MCF 10A (cell line): ENCODE measurements at regions not wholly inside any gene's neighbourhood (a gene's known extent, or its start where the extent isn't known, plus 50 kb on each side); places are given as distances from the start of the nearest gene placed in this dataset.

Source experiments
- BruUV-seq: library from RNA; stranded (reverse); fragments of 400-500 nt; replicated peaks from 2 replicates; lab custom pipeline; 2021; lab: Mats Ljungman, UMichigan
- CTCF ChIA-PET: fragments of 300-600 bp; sonication (Branson Sonifier 250); formaldehyde crosslinking; extraction: SDS; loops from one replicate; lab custom pipeline; 2021; ENCODE audit warnings: antibody characterized with exemption, inconsistent platforms; lab: Yijun Ruan, JAX
- POLR2A ChIA-PET: fragments of 300-600, 350-650 bp; sonication (Branson Sonifier 250); formaldehyde crosslinking; extraction: SDS; loops from one replicate; lab custom pipeline; 2020; ENCODE audit warnings: antibody characterized with exemption, inconsistent platforms; lab: Yijun Ruan, JAX
- DNase-seq: peaks from one replicate; pipeline ENCODE4 v3.0.0-alpha.2; 2018; ENCODE audit not compliant: unreplicated experiment
- H3K27ac Mint-ChIP-seq: one replicate; pipeline ENCODE4 v1.8.0; 2022; ENCODE audit warnings: mild to moderate bottlenecking, low read depth, mixed read lengths; ENCODE audit not compliant: unreplicated experiment
- H3K27me3 Mint-ChIP-seq: one replicate; pipeline ENCODE4 v1.8.0; 2022; ENCODE audit warnings: mixed read lengths; ENCODE audit not compliant: insufficient read depth, unreplicated experiment
- H3K36me3 Mint-ChIP-seq: one replicate; pipeline ENCODE4 v1.8.0; 2022; ENCODE audit warnings: mild to moderate bottlenecking, moderate library complexity, mixed read lengths; ENCODE audit not compliant: insufficient read depth, unreplicated experiment
- H3K4me1 Mint-ChIP-seq: one replicate; pipeline ENCODE4 v1.8.0; 2022; ENCODE audit warnings: mixed read lengths; ENCODE audit not compliant: insufficient read depth, unreplicated experiment
- H3K4me3 Mint-ChIP-seq: one replicate; pipeline ENCODE4 v1.8.0; 2022; ENCODE audit warnings: mild to moderate bottlenecking, moderate library complexity, mixed read lengths; ENCODE audit not compliant: unreplicated experiment
- H3K9me3 Mint-ChIP-seq: one replicate; pipeline ENCODE4 v1.8.0; 2022; ENCODE audit warnings: mixed read lengths; ENCODE audit not compliant: unreplicated experiment
- intact Hi-C: fragments of 100-400 bp; cut with micrococcal nuclease; formaldehyde crosslinking; loops from 2 replicates; pipeline ENCODE4 v1.14.1; 2022
- TF ChIP-seq, protein P1 (sequence below): fragments of 200-600 bp; IDR thresholded peaks from one replicate; pipeline ENCODE4 v1.8.0; 2022; ENCODE audit warnings: antibody characterized with exemption, mild to moderate bottlenecking; ENCODE audit not compliant: unreplicated experiment

DNA sequence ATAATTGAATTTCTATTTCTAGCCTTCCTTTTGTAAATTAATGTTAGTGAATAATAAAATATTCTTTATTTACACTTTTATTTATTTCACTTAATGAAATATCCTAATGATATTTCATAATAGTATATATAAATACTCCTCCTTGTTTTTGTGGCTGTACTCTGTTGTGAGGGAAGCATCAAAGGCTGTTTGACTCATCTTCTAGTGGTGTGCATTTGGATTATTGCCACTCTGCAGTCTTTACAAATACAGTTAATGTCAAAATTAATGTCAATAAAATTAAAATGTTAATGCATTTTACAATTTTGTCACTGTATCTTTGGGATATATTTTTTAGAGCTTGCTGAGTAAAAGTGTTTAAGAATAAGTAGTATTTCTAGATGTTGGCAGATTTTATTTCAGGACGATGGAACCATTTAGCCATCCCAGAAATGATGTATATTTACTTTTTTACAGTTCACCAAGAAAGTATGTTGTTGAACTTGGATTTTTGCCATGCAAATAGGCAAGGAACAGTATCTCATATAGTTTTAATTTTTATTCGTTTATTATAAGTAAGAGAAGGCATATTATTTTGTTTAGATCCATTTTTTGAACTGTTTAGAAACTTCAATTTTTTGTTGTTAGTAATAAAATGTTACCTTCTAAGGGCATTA lies 281.2 kb upstream of the SLITRK6 start:
- BruUV-seq, result no TSS peak
- peaks cover 7% of the 10 kb centered on the region for H3K36me3 Mint-ChIP-seq
- no peaks in the 10 kb centered on the region for H3K27me3 Mint-ChIP-seq
- intact Hi-C loops, result loop anchor here (10.0 kb wide), 1 partner anchor 794 kb away; no protein-coding TSS in a partner anchor
- TF ChIP-seq, protein P1, sequence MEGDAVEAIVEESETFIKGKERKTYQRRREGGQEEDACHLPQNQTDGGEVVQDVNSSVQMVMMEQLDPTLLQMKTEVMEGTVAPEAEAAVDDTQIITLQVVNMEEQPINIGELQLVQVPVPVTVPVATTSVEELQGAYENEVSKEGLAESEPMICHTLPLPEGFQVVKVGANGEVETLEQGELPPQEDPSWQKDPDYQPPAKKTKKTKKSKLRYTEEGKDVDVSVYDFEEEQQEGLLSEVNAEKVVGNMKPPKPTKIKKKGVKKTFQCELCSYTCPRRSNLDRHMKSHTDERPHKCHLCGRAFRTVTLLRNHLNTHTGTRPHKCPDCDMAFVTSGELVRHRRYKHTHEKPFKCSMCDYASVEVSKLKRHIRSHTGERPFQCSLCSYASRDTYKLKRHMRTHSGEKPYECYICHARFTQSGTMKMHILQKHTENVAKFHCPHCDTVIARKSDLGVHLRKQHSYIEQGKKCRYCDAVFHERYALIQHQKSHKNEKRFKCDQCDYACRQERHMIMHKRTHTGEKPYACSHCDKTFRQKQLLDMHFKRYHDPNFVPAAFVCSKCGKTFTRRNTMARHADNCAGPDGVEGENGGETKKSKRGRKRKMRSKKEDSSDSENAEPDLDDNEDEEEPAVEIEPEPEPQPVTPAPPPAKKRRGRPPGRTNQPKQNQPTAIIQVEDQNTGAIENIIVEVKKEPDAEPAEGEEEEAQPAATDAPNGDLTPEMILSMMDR, result no peak
- CTCF ChIA-PET, result no interaction called here
- H3K4me3 Mint-ChIP-seq, result no peak overlapping the region
- H3K27ac Mint-ChIP-seq, result no peak overlapping the region
- peak; percentile 55 for DNase-seq
- H3K9me3 Mint-ChIP-seq, result no peaks in the 10 kb centered on the region
- peaks cover 6% of the 10 kb centered on the region for H3K4me1 Mint-ChIP-seq
- POLR2A ChIA-PET, result no interaction called here

DNA sequence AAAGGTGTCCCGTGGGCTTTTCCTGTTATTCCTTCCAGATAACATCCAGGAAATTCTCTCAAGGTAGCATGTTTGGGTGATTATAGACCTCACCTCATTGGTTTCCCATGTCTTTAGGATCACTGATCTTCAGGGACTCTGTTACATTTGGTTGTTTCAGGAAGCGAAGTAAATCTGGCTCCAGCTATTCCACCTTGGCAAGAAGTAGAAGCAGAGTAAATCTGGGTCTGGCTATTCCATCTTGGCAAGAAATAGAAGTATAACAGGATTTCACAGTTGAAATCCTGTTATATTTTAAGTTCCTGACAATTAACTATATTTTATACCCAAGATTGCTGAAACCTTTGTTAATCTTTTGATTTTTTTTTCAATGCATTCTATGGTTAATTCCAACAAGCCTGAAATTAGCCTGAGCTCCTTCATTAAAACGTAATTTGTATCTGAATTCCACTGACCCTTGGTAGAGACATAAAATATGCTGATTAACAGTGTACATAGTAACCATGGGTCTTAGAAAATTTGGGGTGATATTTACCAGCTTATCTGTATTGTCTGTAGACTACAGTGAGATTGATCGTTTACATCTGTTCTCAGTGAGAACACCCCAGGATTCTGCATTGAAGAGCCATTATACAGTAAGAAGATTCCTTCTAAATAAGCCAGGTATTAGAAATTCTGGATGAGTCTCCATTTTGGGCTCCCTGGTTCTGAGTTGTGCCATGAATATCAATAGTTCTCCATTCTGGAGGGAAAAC lies 267.6 kb upstream of the SLITRK6 start:
- H3K4me3 Mint-ChIP-seq, result no peak overlapping the region
- H3K27ac Mint-ChIP-seq, result no peak overlapping the region
- TF ChIP-seq, protein P1, result no peak
- no peak for DNase-seq
- no TSS peak for BruUV-seq
- no peaks in the 10 kb centered on the region for H3K4me1 Mint-ChIP-seq
- no peaks in the 10 kb centered on the region for H3K27me3 Mint-ChIP-seq
- no peaks in the 10 kb centered on the region for H3K36me3 Mint-ChIP-seq
- ChIA-PET CTCF (interaction anchor here (0.7 to 0.8 kb wide), 2 partner anchors 37 to 96 kb away, joined by 3 read pairs; no protein-coding TSS in a partner anchor), POLR2A (no interaction called here)
- no peaks in the 10 kb centered on the region for H3K9me3 Mint-ChIP-seq
- intact Hi-C loops, result no loop called here

DNA sequence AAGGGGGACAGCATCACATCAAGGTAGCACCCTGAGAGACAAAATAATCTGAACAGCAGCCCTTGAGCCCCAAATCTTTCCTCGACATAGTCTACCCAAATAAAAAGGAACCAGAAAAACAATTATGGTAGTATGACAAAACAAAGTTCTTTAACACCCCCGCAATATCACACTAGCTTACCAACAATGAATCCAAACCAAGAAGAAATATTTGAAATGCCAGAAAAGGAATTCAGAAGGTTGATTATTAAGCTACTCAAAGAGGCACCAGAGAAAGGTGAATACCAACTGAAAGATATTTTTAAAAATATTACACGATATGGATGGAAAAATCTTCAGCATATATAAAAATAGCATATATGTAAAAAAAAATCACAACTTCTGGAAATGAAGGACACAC lies 252.9 kb upstream of the SLITRK6 start:
- Mint-ChIP-seq H3K36me3 (no peaks in the 10 kb centered on the region), H3K4me1 (peaks cover 12% of the 10 kb centered on the region), H3K9me3 (peaks cover 15% of the 10 kb centered on the region), H3K27me3 (no peaks in the 10 kb centered on the region), H3K27ac (peak overlapping the region; percentile 90), H3K4me3 (no peak overlapping the region)
- no TSS peak for BruUV-seq
- TF ChIP-seq, protein P1, result no peak
- ChIA-PET POLR2A (interaction anchor here (0.7 kb wide), 1 partner anchor 231 kb away, joined by 3 read pairs; no protein-coding TSS in a partner anchor), CTCF (interaction anchor here (1.4 kb wide), 1 partner anchor 82 kb away, joined by 3 read pairs; no protein-coding TSS in a partner anchor)
- intact Hi-C loops, result no loop called here
- DNase-seq, result no peak
